GM12878 (cell line): ENCODE measurements at regions not wholly inside any gene's neighbourhood (a gene's known extent, or its start where the extent isn't known, plus 50 kb on each side); places are given as distances from the start of the nearest gene placed in this dataset.

Experiments used
- ATAC-seq: fragments of 200-7000 bp; cut with Tn5 transposase; 3 replicates; pipeline ENCODE4 v1.9.1; 2020; ENCODE audit warnings: mild to moderate bottlenecking, moderate library complexity
- BruUV-seq: library from RNA; stranded (reverse); fragments of 400-500 nt; replicated peaks from 2 replicates; lab custom pipeline; 2021; lab: Mats Ljungman, UMichigan
- CTCF ChIA-PET: fragments of 300-600 bp; sonication (Branson Sonifier 250); formaldehyde crosslinking; extraction: SDS; loops from one replicate; lab custom pipeline; 2021; ENCODE audit warnings: inconsistent platforms; lab: Yijun Ruan, JAX
- POLR2A ChIA-PET: fragments of 350-600 bp; formaldehyde crosslinking; extraction: SDS; loops from one replicate; lab custom pipeline; 2021; ENCODE audit warnings: inconsistent platforms; lab: Charles Lee
- RAD21 ChIA-PET: fragments of 300-600 bp; sonication (Branson Sonifier 250); formaldehyde crosslinking; loops from one replicate; lab custom pipeline; 2023; ENCODE audit warnings: antibody characterized with exemption; ENCODE audit not compliant: unreplicated experiment; lab: Charles Lee
- SMC1A ChIA-PET: fragments of 300-600 bp; sonication (Branson Sonifier 250); formaldehyde crosslinking; loops from one replicate; lab custom pipeline; 2023; ENCODE audit not compliant: unreplicated experiment, uncharacterized antibody; lab: Charles Lee
- DNase-seq: peaks from one replicate; pipeline ENCODE4 v3.0.0-alpha.2; 2011; ENCODE audit warnings: low read depth, low spot score
- FAIRE-seq: peaks from 3 replicates; lab custom pipeline; 2011; peaks lifted over from hg19 to GRCh38; lab: Jason Lieb, UNC
- H2AFZ ChIP-seq: 2 replicates; pipeline ENCODE4 v1.6.0; 2011; ENCODE audit warnings: low read depth, low read length, control low read depth; ENCODE audit not compliant: control insufficient read depth
- H3K27ac ChIP-seq: 2 replicates; pipeline ENCODE4 v1.5.1; 2011; ENCODE audit warnings: control low read depth; ENCODE audit not compliant: control insufficient read depth, insufficient read depth
- H3K27me3 ChIP-seq, 2 experiments: replicated peaks in 1 of 2; 2 replicates each; pipeline versions ENCODE4 v1.6.0 to v1.6.1; 2011; ENCODE audit warnings: low read length in 1 of 2; ENCODE audit not compliant: control insufficient read depth in 2 of 2, insufficient read depth in 2 of 2
- H3K36me3 ChIP-seq, 2 experiments: 2 replicates each; pipeline ENCODE4 v1.5.1; 2011; ENCODE audit warnings: low read length in 1 of 2; ENCODE audit not compliant: control insufficient read depth in 2 of 2, insufficient read depth in 2 of 2
- H3K4me1 ChIP-seq: 2 replicates; pipeline ENCODE4 v1.6.1; 2011; ENCODE audit warnings: mild to moderate bottlenecking, low read length, moderate library complexity, mixed read lengths; ENCODE audit not compliant: control insufficient read depth, insufficient read depth
- H3K4me2 ChIP-seq: 2 replicates; pipeline ENCODE4 v1.6.0; 2011; ENCODE audit warnings: control low read depth; ENCODE audit not compliant: control insufficient read depth, insufficient read depth
- H3K4me3 ChIP-seq: fragments of 200-600 bp; sonication (generic); 2 replicates; pipeline ENCODE4 v1.5.1; 2016
- H3K79me2 ChIP-seq: 2 replicates; pipeline ENCODE4 v1.6.0; 2011; ENCODE audit warnings: low read length; ENCODE audit not compliant: control insufficient read depth, insufficient read depth
- H3K9ac ChIP-seq: 2 replicates; pipeline ENCODE4 v1.8.0; 2011; ENCODE audit warnings: low read length, control low read depth, mixed read lengths; ENCODE audit not compliant: control insufficient read depth, insufficient read depth
- H3K9me3 ChIP-seq: replicated peaks from 3 replicates; pipeline ENCODE4 v1.5.1; 2011; ENCODE audit warnings: mild to moderate bottlenecking, low read length; ENCODE audit not compliant: control insufficient read depth, insufficient read depth
- H4K20me1 ChIP-seq: 2 replicates; pipeline ENCODE4 v1.6.0; 2011; ENCODE audit not compliant: control insufficient read depth, insufficient read depth
- BCL11A ChIP-seq: IDR thresholded peaks from 2 replicates; pipeline ENCODE4 v1.6.1; 2011; ENCODE audit warnings: low read depth, low read length
- BCLAF1 ChIP-seq: fragments of 450-650 bp; IDR thresholded peaks from 2 replicates; pipeline ENCODE4 v1.6.1; 2017; ENCODE audit warnings: antibody characterized with exemption, mild to moderate bottlenecking, moderate library complexity
- CEBPZ ChIP-seq: fragments of 150-350 bp; IDR thresholded peaks from 2 replicates; pipeline ENCODE4 v1.6.1; 2016; ENCODE audit warnings: low read depth, low read length
- CHD2 ChIP-seq: IDR thresholded peaks from 2 replicates; pipeline ENCODE4 v1.6.1; 2011; ENCODE audit warnings: low read depth, low read length, improper control_type of control experiment, borderline replicate concordance
- KDM1A ChIP-seq: fragments of 200-600 bp; sonication (generic); IDR thresholded peaks from 2 replicates; pipeline ENCODE4 v1.6.1; 2016; ENCODE audit warnings: borderline replicate concordance
- TCF12 ChIP-seq: IDR thresholded peaks from 2 replicates; pipeline ENCODE4 v1.6.1; 2011; ENCODE audit warnings: low read depth, mild to moderate bottlenecking, low read length
- TCF3 ChIP-seq: IDR thresholded peaks from 2 replicates; pipeline ENCODE4 v1.6.1; 2012; ENCODE audit warnings: low read depth, mild to moderate bottlenecking, low read length, borderline replicate concordance; ENCODE audit not compliant: insufficient read depth
- ZBTB33 ChIP-seq: fragments of 450-650 bp; IDR thresholded peaks from 2 replicates; pipeline ENCODE4 v1.6.1; 2017; ENCODE audit warnings: mild to moderate bottlenecking
- ZNF592 ChIP-seq: fragments of 450-650 bp; IDR thresholded peaks from 2 replicates; pipeline ENCODE4 v1.6.1; 2017; ENCODE audit warnings: mild to moderate bottlenecking, moderate library complexity
- WGBS: methylation state at CpG from one replicate; pipeline ENCODE4 v1.1.6; 2016; ENCODE audit warnings: low lambda C conversion rate; ENCODE audit not compliant: insufficient replicate concordance, insufficient coverage; ENCODE audit errors: missing lambda C conversion rate; 5-methylcytosine and 5-hydroxymethylcytosine counted together
- in situ Hi-C: fragments of 300-500 bp; cut with MboI; formaldehyde crosslinking; loops from 9 replicates; pipeline ENCODE4 v1.14.3; 2018; ENCODE audit warnings: mixed read lengths
- intact Hi-C: fragments of 100-400 bp; cut with micrococcal nuclease; formaldehyde crosslinking; loops from one replicate; pipeline ENCODE4 v1.14.2; 2022; ENCODE audit not compliant: unreplicated experiment

GRCh38 chr12:103093499-103094106 is 136.1 kb downstream of the ASCL1 start (continued):
- TF ChIP-seq BCLAF1 (no peak), CHD2 (no peak)

- 100% methylated on average over 2 of the region's 2 CpGs for WGBS
- no TSS peak for BruUV-seq
- ChIA-PET POLR2A (no interaction called here), RAD21 (interaction anchor here (1.1 kb wide), 1 partner anchor 84 kb away, joined by 3 read pairs; no protein-coding TSS in a partner anchor), CTCF (no interaction called here), SMC1A (interaction anchor here (1.0 to 1.5 kb wide), 3 partner anchors 12 to 405 kb away, joined by 3 to 7 read pairs (median 3); no protein-coding TSS in a partner anchor)
- ATAC-seq (no peak), FAIRE-seq (peak; percentile 80), DNase-seq (no peak)
- H2AFZ ChIP-seq, result no peak overlapping the region
- peaks cover 9% of the 10 kb centered on the region for H3K4me1 ChIP-seq
- intact Hi-C loops, result no loop called here
- H3K4me3 ChIP-seq, result no peak overlapping the region
- no peaks in the 10 kb centered on the region for H3K79me2 ChIP-seq
- H3K4me2 ChIP-seq, result no peak overlapping the region
- no peaks in the 10 kb centered on the region for H4K20me1 ChIP-seq
- H3K9ac ChIP-seq, result no peak overlapping the region
- no peaks in the 10 kb centered on the region for H3K36me3 ChIP-seq
- in situ Hi-C loops, result no loop called here
- H3K9me3 ChIP-seq, result peaks cover 7% of the 10 kb centered on the region; the same call in 2 of the 3 replicates
- H3K27ac ChIP-seq, result no peak overlapping the region
- no peaks in the 10 kb centered on the region for H3K27me3 ChIP-seq
- no peak for TF ChIP-seq TCF3
- TF ChIP-seq CEBPZ, result no peak
- no peak for TF ChIP-seq KDM1A
- no peak for TF ChIP-seq BCL11A
- TF ChIP-seq ZNF592, result no peak
- no peak for TF ChIP-seq ZBTB33
- no peak for TF ChIP-seq TCF12
These were observed 140.0 kb downstream of the ASCL1 start for GRCh38 chr12:103097496-103097895.
